Psoas muscle (tissue), 7 donors: ENCODE measurements at regions not wholly inside any gene's neighbourhood (a gene's known extent, or its start where the extent isn't known, plus 50 kb on each side); places are given as distances from the start of the nearest gene placed in this dataset.
"Not testable (repeated sequence)": the region's sequence is repeated elsewhere in the genome, so short reads cannot be mapped to it uniquely, and the experiment has no call there.

Experiments
- ATAC-seq, 4 donors: fragments of 200-7000 bp; cut with Tn5 transposase; one replicate each; pipeline ENCODE4 v1.9.1; 2020; ENCODE audit warnings: moderate library complexity in 3 of 4, mild to moderate bottlenecking in 2 of 4
- DNase-seq, 2 donors: peaks; one replicate each; pipeline ENCODE4 v3.0.0-alpha.2; 2020
- H3K27ac ChIP-seq: fragments of 200-600 bp; one replicate; pipeline ENCODE4 v1.8.0; 2022
- H3K27me3 ChIP-seq, 3 donors: fragments of 200-600 bp in 1 of 3; one replicate each; pipeline versions ENCODE4 v1.6.1 to v1.8.0; 2013 to 2022; ENCODE audit warnings: low read length in 2 of 3, mild to moderate bottlenecking in 2 of 3, moderate library complexity in 1 of 3; ENCODE audit not compliant: insufficient read depth in 3 of 3
- H3K36me3 ChIP-seq, 2 donors: fragments of 200-600 bp in 1 of 2; one replicate each; pipeline versions ENCODE4 v1.6.1 to v1.8.0; 2013 to 2022; ENCODE audit warnings: low read depth in 1 of 2, mild to moderate bottlenecking in 1 of 2, moderate library complexity in 1 of 2; ENCODE audit not compliant: insufficient read depth in 1 of 2
- H3K4me1 ChIP-seq: fragments of 200-600 bp; one replicate; pipeline ENCODE4 v1.8.0; 2022
- H3K4me3 ChIP-seq: fragments of 200-600 bp; one replicate; pipeline ENCODE4 v1.8.0; 2022; ENCODE audit warnings: mild to moderate bottlenecking
- H3K9me3 ChIP-seq: fragments of 200-600 bp; one replicate; pipeline ENCODE4 v1.8.0; 2022
- WGBS, 3 donors: extraction: QIAGEN DNeasy Blood & Tissue Kit; methylation state at CpG; one replicate each; pipeline versions ENCODE4 v1.1.6 to v1.1.7; 2013; 5-methylcytosine and 5-hydroxymethylcytosine counted together
- intact Hi-C, 2 donors: fragments of 100-400 bp; cut with DNase I; formaldehyde crosslinking; loops; one replicate each; pipeline versions ENCODE4 v1.11.0 to v1.14.2; 2022
- TF ChIP-seq, protein P1 (sequence below): fragments of 200-600 bp; IDR thresholded peaks from one replicate; pipeline ENCODE4 v1.8.0; 2022; ENCODE audit warnings: antibody characterized with exemption
- donor health status: healthy with polysubstance abuse.
- donor health status: DM: no; HTN: no; CAD: no; lungs with moderate emphysema.
- donor health status: Bipolar disorder and iron deficiency.
- donor health status: healthy.
- donor health status: DM: yes; HTN: yes; CAD: no.
- donor health status: DM: no; HTN: no; CAD: no.
- donor health status: DM: yes; HTN: yes; CAD: no.

DNA sequence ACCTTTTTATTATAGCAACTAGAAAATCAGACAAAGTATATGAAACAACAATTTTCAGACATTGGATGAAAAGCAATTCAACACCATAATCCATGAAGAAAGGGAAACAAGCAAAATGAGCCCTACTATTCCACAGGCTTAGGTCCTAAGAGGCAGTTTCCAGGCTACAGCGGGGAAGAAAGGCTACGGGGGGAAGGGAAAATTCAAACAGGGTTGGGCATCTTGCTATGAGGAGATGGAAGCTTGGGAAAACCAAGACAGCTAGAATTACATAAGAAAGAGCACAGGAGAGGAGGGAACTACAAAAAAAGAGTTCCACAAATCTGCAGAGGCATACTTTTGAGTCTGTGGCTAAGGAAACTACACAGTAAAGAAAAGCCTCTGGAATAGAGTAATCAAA lies 356.0 kb upstream of the CLEC14A start:
- 66 to 89% (median 85%) methylated on average over 2 of the region's 2 CpGs for WGBS, 3 donors
- Histone ChIP-seq H3K9me3 (no peaks in the 10 kb centered on the region), H3K4me1 (no peaks in the 10 kb centered on the region)

DNA sequence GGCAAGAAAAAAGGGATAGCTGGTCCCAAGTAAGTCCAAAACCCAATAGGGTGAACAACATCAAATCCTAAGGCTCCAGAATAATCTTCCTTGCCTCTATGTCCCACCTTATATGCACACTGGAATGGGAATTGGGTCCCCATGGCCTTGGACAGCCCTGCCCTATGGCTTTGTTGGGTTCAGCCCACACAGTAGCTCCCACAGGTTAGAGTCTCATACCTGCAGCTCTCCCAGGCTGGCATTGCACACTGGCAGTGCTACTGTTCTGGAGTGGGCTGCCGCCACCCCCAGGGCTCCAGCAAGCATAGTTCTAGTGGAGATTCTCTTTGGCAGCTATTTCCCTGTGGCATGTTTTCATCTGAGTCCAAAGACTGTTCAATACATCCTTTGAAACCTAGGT lies 352.4 kb upstream of the CLEC14A start:
- WGBS, 3 donors: 91 to 100% (median 95%) methylated on average over 1 of the region's 1 CpG
- ATAC-seq: no peak
- H3K27me3 ChIP-seq: no peaks in the 10 kb centered on the region

More for the DNA sequence above, 356.0 kb upstream of the CLEC14A start:
- TF ChIP-seq, protein P1, sequence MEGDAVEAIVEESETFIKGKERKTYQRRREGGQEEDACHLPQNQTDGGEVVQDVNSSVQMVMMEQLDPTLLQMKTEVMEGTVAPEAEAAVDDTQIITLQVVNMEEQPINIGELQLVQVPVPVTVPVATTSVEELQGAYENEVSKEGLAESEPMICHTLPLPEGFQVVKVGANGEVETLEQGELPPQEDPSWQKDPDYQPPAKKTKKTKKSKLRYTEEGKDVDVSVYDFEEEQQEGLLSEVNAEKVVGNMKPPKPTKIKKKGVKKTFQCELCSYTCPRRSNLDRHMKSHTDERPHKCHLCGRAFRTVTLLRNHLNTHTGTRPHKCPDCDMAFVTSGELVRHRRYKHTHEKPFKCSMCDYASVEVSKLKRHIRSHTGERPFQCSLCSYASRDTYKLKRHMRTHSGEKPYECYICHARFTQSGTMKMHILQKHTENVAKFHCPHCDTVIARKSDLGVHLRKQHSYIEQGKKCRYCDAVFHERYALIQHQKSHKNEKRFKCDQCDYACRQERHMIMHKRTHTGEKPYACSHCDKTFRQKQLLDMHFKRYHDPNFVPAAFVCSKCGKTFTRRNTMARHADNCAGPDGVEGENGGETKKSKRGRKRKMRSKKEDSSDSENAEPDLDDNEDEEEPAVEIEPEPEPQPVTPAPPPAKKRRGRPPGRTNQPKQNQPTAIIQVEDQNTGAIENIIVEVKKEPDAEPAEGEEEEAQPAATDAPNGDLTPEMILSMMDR: no peak
- intact Hi-C loops: no loop called here
- H3K27ac ChIP-seq: no peak overlapping the region
- no peaks in the 10 kb centered on the region for H3K27me3 ChIP-seq
- no peak overlapping the region for H3K4me3 ChIP-seq
- DNase-seq: no peak
- ATAC-seq: no peak
- no peaks in the 10 kb centered on the region for H3K36me3 ChIP-seq

DNA sequence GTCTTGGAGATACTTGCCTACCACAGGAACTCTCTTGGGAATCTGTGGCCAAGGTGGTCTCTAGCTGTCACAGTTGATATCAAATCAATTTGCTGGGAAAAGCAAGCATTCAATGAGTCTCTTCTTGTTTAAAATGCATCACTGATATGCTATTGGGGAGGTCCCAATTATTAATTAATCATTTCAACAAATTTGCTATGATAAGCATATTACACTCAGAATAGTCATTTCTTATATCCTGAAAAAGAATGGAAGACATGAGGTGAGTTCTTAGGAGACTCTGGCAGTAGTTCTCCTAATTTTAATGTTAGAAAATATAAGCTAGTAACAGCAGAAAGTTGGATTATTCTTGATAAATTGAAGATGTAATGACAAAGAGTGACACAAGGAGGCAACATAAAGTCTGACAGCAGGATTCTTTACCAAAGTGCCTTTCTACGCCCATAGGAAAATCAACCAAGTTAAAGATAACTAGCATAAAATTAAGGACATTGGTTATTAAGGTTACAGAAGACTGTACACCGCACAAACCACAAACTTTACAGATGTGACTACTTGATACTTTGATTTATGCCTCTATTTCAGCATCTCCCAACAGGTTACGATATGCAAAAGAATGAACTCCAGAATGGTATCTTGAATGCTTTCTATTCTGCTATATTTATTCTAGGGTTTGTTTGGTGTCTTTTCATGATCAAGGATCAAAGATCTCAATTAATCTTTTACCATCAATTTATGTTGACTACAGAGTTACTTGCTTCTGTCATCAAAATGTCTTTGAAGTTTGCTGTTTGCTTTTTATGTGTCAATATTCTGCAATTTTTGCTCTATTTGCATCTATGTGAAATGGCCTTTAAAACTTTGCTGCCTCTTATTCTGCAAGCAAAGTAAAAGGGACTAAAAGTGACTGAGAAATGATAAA lies 349.6 kb upstream of the CLEC14A start:
- Histone ChIP-seq H3K27ac (no peak overlapping the region), H3K36me3 (no peaks in the 10 kb centered on the region), H3K4me3 (no peak overlapping the region), H3K9me3 (no peaks in the 10 kb centered on the region), H3K4me1 (no peaks in the 10 kb centered on the region), H3K27me3 (no peaks in the 10 kb centered on the region)
- intact Hi-C loops: no loop called here
- WGBS, 3 donors: 77 to 85% (median 84%) methylated on average over 3 of the region's 3 CpGs
- TF ChIP-seq, protein P1: no peak
- no peak for DNase-seq
- ATAC-seq: no peak

More for the DNA sequence above, 352.4 kb upstream of the CLEC14A start:
- intact Hi-C loops: no loop called here
- Histone ChIP-seq H3K4me3 (no peak overlapping the region), H3K36me3 (no peaks in the 10 kb centered on the region), H3K9me3 (no peaks in the 10 kb centered on the region), H3K4me1 (no peaks in the 10 kb centered on the region), H3K27ac (no peak overlapping the region)
- TF ChIP-seq, protein P1: no peak
- no peak for DNase-seq

DNA sequence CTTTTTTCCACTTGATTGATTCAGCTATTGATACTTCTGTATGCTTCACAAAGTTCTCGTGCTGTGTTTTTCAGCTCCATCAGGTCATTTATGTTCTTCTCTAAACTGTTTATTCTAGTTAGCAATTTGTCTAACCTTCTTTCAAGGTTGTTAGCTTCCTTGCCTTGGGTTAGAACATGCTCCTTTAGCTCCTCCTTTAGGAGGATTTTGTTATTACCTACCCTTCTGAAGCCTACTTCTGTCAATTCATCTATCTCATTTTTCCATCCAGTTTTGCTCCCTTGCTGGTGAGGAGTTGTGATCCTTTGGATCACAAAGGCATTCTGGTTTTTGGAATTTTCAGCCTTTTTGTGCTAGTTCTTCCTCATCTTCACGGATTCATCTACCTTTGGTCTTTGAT lies 344.7 kb upstream of the CLEC14A start:
- H3K9me3 ChIP-seq, H3K27ac ChIP-seq, H3K4me3 ChIP-seq, H3K27me3 ChIP-seq, H3K36me3 ChIP-seq, DNase-seq, H3K4me1 ChIP-seq, intact Hi-C loops, ATAC-seq: not testable (repeated sequence)
- TF ChIP-seq, protein P1: peak; percentile 25
- 85 to 91% (median 90%) methylated on average over 2 of the region's 2 CpGs for WGBS, 3 donors
